K562 (cell line): ENCODE measurements at regions not wholly inside any gene's neighbourhood (a gene's known extent, or its start where the extent isn't known, plus 50 kb on each side); places are given as distances from the start of the nearest gene placed in this dataset.

Experiments
- CTBP1 ChIP-seq: fragments of 450-650 bp; IDR thresholded peaks from 2 replicates; pipeline ENCODE4 v1.6.1; 2016; ENCODE audit warnings: borderline replicate concordance
- HDAC2 ChIP-seq: fragments of 450-650 bp; IDR thresholded peaks from 2 replicates; pipeline ENCODE4 v1.6.1; 2016; ENCODE audit warnings: mild to moderate bottlenecking
- ZNF431 ChIP-seq: sonication (generic); formaldehyde crosslinking; IDR thresholded peaks from 2 replicates; pipeline ENCODE4 v1.8.0; 2022; ENCODE audit warnings: mild to moderate bottlenecking, missing genetic modification reagents
- TF ChIP-seq, protein P1 (sequence below): fragments of 200-600 bp; sonication (generic); IDR thresholded peaks from one replicate; pipeline ENCODE4 v1.6.1; 2012; ENCODE audit warnings: mild to moderate bottlenecking, low read depth, low read length, inconsistent platforms

GRCh38 chr10:31133792-31134310 lies 102.2 kb upstream of the ZNF438 start (continued):
- TF ChIP-seq, protein P1, sequence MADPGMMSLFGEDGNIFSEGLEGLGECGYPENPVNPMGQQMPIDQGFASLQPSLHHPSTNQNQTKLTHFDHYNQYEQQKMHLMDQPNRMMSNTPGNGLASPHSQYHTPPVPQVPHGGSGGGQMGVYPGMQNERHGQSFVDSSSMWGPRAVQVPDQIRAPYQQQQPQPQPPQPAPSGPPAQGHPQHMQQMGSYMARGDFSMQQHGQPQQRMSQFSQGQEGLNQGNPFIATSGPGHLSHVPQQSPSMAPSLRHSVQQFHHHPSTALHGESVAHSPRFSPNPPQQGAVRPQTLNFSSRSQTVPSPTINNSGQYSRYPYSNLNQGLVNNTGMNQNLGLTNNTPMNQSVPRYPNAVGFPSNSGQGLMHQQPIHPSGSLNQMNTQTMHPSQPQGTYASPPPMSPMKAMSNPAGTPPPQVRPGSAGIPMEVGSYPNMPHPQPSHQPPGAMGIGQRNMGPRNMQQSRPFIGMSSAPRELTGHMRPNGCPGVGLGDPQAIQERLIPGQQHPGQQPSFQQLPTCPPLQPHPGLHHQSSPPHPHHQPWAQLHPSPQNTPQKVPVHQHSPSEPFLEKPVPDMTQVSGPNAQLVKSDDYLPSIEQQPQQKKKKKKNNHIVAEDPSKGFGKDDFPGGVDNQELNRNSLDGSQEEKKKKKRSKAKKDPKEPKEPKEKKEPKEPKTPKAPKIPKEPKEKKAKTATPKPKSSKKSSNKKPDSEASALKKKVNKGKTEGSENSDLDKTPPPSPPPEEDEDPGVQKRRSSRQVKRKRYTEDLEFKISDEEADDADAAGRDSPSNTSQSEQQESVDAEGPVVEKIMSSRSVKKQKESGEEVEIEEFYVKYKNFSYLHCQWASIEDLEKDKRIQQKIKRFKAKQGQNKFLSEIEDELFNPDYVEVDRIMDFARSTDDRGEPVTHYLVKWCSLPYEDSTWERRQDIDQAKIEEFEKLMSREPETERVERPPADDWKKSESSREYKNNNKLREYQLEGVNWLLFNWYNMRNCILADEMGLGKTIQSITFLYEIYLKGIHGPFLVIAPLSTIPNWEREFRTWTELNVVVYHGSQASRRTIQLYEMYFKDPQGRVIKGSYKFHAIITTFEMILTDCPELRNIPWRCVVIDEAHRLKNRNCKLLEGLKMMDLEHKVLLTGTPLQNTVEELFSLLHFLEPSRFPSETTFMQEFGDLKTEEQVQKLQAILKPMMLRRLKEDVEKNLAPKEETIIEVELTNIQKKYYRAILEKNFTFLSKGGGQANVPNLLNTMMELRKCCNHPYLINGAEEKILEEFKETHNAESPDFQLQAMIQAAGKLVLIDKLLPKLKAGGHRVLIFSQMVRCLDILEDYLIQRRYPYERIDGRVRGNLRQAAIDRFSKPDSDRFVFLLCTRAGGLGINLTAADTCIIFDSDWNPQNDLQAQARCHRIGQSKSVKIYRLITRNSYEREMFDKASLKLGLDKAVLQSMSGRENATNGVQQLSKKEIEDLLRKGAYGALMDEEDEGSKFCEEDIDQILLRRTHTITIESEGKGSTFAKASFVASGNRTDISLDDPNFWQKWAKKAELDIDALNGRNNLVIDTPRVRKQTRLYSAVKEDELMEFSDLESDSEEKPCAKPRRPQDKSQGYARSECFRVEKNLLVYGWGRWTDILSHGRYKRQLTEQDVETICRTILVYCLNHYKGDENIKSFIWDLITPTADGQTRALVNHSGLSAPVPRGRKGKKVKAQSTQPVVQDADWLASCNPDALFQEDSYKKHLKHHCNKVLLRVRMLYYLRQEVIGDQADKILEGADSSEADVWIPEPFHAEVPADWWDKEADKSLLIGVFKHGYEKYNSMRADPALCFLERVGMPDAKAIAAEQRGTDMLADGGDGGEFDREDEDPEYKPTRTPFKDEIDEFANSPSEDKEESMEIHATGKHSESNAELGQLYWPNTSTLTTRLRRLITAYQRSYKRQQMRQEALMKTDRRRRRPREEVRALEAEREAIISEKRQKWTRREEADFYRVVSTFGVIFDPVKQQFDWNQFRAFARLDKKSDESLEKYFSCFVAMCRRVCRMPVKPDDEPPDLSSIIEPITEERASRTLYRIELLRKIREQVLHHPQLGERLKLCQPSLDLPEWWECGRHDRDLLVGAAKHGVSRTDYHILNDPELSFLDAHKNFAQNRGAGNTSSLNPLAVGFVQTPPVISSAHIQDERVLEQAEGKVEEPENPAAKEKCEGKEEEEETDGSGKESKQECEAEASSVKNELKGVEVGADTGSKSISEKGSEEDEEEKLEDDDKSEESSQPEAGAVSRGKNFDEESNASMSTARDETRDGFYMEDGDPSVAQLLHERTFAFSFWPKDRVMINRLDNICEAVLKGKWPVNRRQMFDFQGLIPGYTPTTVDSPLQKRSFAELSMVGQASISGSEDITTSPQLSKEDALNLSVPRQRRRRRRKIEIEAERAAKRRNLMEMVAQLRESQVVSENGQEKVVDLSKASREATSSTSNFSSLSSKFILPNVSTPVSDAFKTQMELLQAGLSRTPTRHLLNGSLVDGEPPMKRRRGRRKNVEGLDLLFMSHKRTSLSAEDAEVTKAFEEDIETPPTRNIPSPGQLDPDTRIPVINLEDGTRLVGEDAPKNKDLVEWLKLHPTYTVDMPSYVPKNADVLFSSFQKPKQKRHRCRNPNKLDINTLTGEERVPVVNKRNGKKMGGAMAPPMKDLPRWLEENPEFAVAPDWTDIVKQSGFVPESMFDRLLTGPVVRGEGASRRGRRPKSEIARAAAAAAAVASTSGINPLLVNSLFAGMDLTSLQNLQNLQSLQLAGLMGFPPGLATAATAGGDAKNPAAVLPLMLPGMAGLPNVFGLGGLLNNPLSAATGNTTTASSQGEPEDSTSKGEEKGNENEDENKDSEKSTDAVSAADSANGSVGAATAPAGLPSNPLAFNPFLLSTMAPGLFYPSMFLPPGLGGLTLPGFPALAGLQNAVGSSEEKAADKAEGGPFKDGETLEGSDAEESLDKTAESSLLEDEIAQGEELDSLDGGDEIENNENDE: no peak
- TF ChIP-seq HDAC2 (no peak), CTBP1 (no peak), ZNF431 (CRISPR knock-in tag) (no peak)
